ENCODE measurements at regions not wholly inside any gene's neighbourhood (a gene's known extent, or its start where the extent isn't known, plus 50 kb on each side); places are given as distances from the start of the nearest gene placed in this dataset.

DNA sequence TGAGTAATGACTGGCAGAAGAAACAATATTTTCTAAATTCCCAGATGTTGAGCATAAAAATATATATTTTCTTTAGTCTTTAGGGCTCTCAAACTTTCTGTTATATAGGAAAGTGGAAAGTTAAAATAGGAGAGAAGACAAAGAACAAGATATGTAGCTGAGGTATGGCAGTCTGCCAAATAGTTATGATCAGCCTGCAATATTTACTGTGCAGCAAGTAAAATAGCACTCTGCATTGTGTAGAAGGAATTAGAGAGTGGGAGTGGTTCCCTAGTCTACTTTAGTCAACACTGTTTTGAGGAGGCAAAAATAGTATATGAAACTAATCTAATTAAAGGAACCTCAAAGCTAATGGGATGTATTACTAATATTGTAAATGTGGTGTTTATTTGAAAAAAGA lies 978.1 kb upstream of the ALCAM start:
- TF ChIP-seq, protein P1, sequence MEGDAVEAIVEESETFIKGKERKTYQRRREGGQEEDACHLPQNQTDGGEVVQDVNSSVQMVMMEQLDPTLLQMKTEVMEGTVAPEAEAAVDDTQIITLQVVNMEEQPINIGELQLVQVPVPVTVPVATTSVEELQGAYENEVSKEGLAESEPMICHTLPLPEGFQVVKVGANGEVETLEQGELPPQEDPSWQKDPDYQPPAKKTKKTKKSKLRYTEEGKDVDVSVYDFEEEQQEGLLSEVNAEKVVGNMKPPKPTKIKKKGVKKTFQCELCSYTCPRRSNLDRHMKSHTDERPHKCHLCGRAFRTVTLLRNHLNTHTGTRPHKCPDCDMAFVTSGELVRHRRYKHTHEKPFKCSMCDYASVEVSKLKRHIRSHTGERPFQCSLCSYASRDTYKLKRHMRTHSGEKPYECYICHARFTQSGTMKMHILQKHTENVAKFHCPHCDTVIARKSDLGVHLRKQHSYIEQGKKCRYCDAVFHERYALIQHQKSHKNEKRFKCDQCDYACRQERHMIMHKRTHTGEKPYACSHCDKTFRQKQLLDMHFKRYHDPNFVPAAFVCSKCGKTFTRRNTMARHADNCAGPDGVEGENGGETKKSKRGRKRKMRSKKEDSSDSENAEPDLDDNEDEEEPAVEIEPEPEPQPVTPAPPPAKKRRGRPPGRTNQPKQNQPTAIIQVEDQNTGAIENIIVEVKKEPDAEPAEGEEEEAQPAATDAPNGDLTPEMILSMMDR (IDR thresholded peaks at IDR 0.05): no peak
- TF ChIP-seq EZH2 (IDR thresholded peaks at IDR 0.05) (no peak), EZH2phosphoT487 (IDR thresholded peaks at IDR 0.05) (no peak)

All from neural progenitor cell (in vitro differentiated cells).